ENCODE measurements at regions not wholly inside any gene's neighbourhood (a gene's known extent, or its start where the extent isn't known, plus 50 kb on each side); places are given as distances from the start of the nearest gene placed in this dataset.

- TF ChIP-seq CTCF (IDR thresholded peaks at IDR 0.05): no peak
- no peak for TF ChIP-seq POLR2A (IDR thresholded peaks at IDR 0.05)
Observed at GRCh38 chr10:23779301-23779700, 340.4 kb downstream of the OTUD1 start.
